GM23338 (cell line): ENCODE measurements at regions not wholly inside any gene's neighbourhood (a gene's known extent, or its start where the extent isn't known, plus 50 kb on each side); places are given as distances from the start of the nearest gene placed in this dataset.

ENCODE experiments used
- ATAC-seq: fragments of 200-7000 bp; cut with Tn5 transposase; 3 replicates; pipeline ENCODE4 v1.9.1; 2020
- DNase-seq: peaks from one replicate; pipeline ENCODE4 v3.0.0-alpha.2; 2015; ENCODE audit warnings: low spot score
- H2AFZ ChIP-seq: fragments of 200-600 bp; sonication (generic); 2 replicates; pipeline ENCODE4 v1.8.0; 2016; ENCODE audit warnings: antibody characterized with exemption, mild to moderate bottlenecking, moderate library complexity
- H3F3A ChIP-seq: fragments of 200-600 bp; sonication (generic); replicated peaks from 2 replicates; pipeline ENCODE4 v1.8.0; 2017; ENCODE audit warnings: antibody characterized with exemption, mixed run types, low read depth
- H3K27ac ChIP-seq: fragments of 200-600 bp; sonication (generic); 2 replicates; pipeline ENCODE4 v1.6.1; 2016; ENCODE audit warnings: low read depth
- H3K27me3 ChIP-seq: fragments of 200-600 bp; sonication (generic); 2 replicates; pipeline ENCODE4 v1.8.0; 2016; ENCODE audit warnings: mild to moderate bottlenecking, mixed run types, moderate library complexity; ENCODE audit not compliant: insufficient read depth
- H3K36me3 ChIP-seq: fragments of 200-600 bp; sonication (generic); 2 replicates; pipeline ENCODE4 v1.8.0; 2016; ENCODE audit warnings: mild to moderate bottlenecking; ENCODE audit not compliant: insufficient read depth
- H3K4me1 ChIP-seq: fragments of 200-600 bp; sonication (generic); 2 replicates; pipeline ENCODE4 v1.8.0; 2016; ENCODE audit warnings: mild to moderate bottlenecking, moderate library complexity; ENCODE audit not compliant: insufficient read depth
- H3K4me2 ChIP-seq: fragments of 200-600 bp; sonication (generic); 2 replicates; pipeline ENCODE4 v1.7.1; 2017; ENCODE audit warnings: mixed run types
- H3K4me3 ChIP-seq: fragments of 200-600 bp; sonication (generic); 2 replicates; pipeline ENCODE4 v1.6.1; 2016; ENCODE audit warnings: mixed run types
- H3K79me2 ChIP-seq: fragments of 200-600 bp; sonication (generic); replicated peaks from 2 replicates; pipeline ENCODE4 v1.8.0; 2017; ENCODE audit warnings: mild to moderate bottlenecking; ENCODE audit not compliant: insufficient read depth
- H3K9me2 ChIP-seq: fragments of 200-600 bp; sonication (generic); 2 replicates; pipeline ENCODE4 v1.8.0; 2017; ENCODE audit not compliant: insufficient read depth
- H4K20me1 ChIP-seq: fragments of 200-600 bp; sonication (generic); replicated peaks from 2 replicates; pipeline ENCODE4 v1.8.0; 2017; ENCODE audit warnings: mild to moderate bottlenecking; ENCODE audit not compliant: insufficient read depth
- H3K27ac Mint-ChIP-seq: 2 replicates; pipeline ENCODE4 v1.8.0; 2020; ENCODE audit warnings: inconsistent platforms, mild to moderate bottlenecking, moderate library complexity, mixed read lengths
- H3K27me3 Mint-ChIP-seq: 3 replicates; pipeline ENCODE4 v1.8.0; 2022; ENCODE audit warnings: low read depth, mild to moderate bottlenecking, moderate library complexity, mixed read lengths, inconsistent platforms; ENCODE audit not compliant: insufficient read depth, poor library complexity
- H3K36me3 Mint-ChIP-seq: 3 replicates; pipeline ENCODE4 v1.8.0; 2021; ENCODE audit warnings: low read depth, mild to moderate bottlenecking, inconsistent platforms, moderate library complexity, mixed read lengths
- H3K4me1 Mint-ChIP-seq: 3 replicates; pipeline ENCODE4 v1.8.0; 2020; ENCODE audit warnings: mild to moderate bottlenecking, inconsistent platforms, mixed read lengths
- H3K4me3 Mint-ChIP-seq: 3 replicates; pipeline ENCODE4 v1.8.0; 2021; ENCODE audit warnings: moderate library complexity, mild to moderate bottlenecking, inconsistent platforms, mixed read lengths
- H3K9me3 Mint-ChIP-seq: 3 replicates; pipeline ENCODE4 v1.8.0; 2020; ENCODE audit warnings: moderate library complexity, mild to moderate bottlenecking, inconsistent platforms, mixed read lengths
- CREB1 ChIP-seq: fragments of 250-450 bp; sonication (Bioruptor Pico); IDR thresholded peaks from 2 replicates; pipeline ENCODE4 v1.5.0; 2020; ENCODE audit warnings: low read depth, mild to moderate bottlenecking, moderate library complexity
- CTCF ChIP-seq, 2 experiments: fragments of 200-600 bp in 1 of 2; sonication (generic) in 1 of 2; conservative IDR thresholded peaks; 2 replicates each; pipeline versions ENCODE4 v1.5.1 to v1.6.1; 2016 to 2017; ENCODE audit warnings: antibody characterized with exemption in 2 of 2, low read depth in 2 of 2, mild to moderate bottlenecking in 2 of 2, moderate library complexity in 1 of 2
- ETS1 ChIP-seq: IDR thresholded peaks from 2 replicates; pipeline ENCODE4 v1.6.1; 2016; ENCODE audit warnings: antibody characterized with exemption
- EZH2phosphoT487 ChIP-seq: fragments of 200-600 bp; sonication (generic); IDR thresholded peaks from one replicate; pipeline ENCODE4 v1.8.1; 2018; ENCODE audit warnings: antibody characterized with exemption; ENCODE audit not compliant: unreplicated experiment
- JUNB ChIP-seq: IDR thresholded peaks from one replicate; pipeline ENCODE4 v1.6.1; 2016; ENCODE audit warnings: antibody characterized with exemption; ENCODE audit not compliant: unreplicated experiment
- NANOG ChIP-seq: IDR thresholded peaks from 2 replicates; pipeline ENCODE4 v1.6.1; 2016; ENCODE audit warnings: antibody characterized with exemption, borderline replicate concordance
- POLR2AphosphoS5 ChIP-seq: IDR thresholded peaks from 2 replicates; pipeline ENCODE4 v1.6.1; 2016; ENCODE audit warnings: antibody characterized with exemption, low read depth
- REST ChIP-seq: IDR thresholded peaks from one replicate; pipeline ENCODE4 v1.6.1; 2018; ENCODE audit warnings: antibody characterized with exemption; ENCODE audit not compliant: unreplicated experiment
- STAT1 ChIP-seq: IDR thresholded peaks from one replicate; pipeline ENCODE4 v1.6.1; 2016; ENCODE audit warnings: antibody characterized with exemption; ENCODE audit not compliant: unreplicated experiment
- ZNF114 ChIP-seq: fragments of 250-450 bp; sonication (Bioruptor Pico); IDR thresholded peaks from 2 replicates; pipeline ENCODE4 v1.5.0; 2020; ENCODE audit warnings: mild to moderate bottlenecking, moderate library complexity
- ZNF331 ChIP-seq: fragments of 250-450 bp; sonication (Bioruptor Pico); IDR thresholded peaks from 2 replicates; pipeline ENCODE4 v1.5.0; 2020; ENCODE audit warnings: low read depth, mild to moderate bottlenecking, moderate library complexity

DNA sequence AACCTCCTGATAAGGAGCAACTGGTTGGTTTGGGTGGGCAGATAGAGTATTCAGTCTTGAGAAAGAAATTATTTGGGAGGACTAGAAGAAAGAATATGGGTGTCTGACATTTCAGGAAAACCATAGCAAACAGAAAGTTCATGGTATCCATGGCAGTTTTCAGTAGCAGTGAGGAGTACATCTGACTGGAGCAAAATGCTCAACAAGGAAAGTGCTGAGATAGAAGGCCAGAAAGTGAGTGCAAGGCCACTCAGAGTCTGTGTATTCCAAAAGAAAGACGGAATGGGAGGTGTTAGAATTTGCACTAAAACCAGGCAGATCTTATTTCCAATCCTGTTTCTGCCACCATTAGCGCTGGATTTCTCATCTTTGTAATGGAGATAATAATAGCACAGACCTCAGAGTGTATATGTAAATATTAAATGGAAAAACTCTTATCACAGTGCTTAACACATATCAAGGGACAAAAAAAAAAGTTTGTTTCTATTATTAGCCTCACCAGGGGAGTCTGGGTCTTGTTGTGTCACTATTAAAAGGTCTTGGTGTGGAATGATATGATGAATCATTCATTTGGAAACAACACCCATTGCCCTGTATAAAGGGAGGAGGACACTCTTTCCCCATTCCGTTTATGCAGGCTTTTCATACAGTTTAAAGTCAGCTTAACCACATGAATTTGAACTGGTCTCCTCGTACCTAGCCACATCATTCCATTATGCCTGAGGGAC is 349.8 kb downstream of the IPO8 start (continued):
- no peak for TF ChIP-seq REST
- TF ChIP-seq ZNF331 (CRISPR knock-in tag): no peak
- TF ChIP-seq JUNB: no peak
- TF ChIP-seq CTCF (conservative IDR thresholded peaks at IDR 0.05; ENCODE audit: low read depth in 2 of 2): no peak
- TF ChIP-seq STAT1: no peak
- no peak for TF ChIP-seq ETS1
- no peak for TF ChIP-seq ZNF114 (CRISPR knock-in tag)
- no peak for TF ChIP-seq POLR2AphosphoS5

- Mint-ChIP-seq H3K4me1 (peaks cover 20% of the 10 kb centered on the region; the same call in 2 of the 3 replicates), H3K9me3 (no peaks in the 10 kb centered on the region; the same call in 2 of the 3 replicates), H3K36me3 (no peaks in the 10 kb centered on the region; the same call in 2 of the 3 replicates), H3K27me3 (no peaks in the 10 kb centered on the region), H3K4me3 (no peak overlapping the region), H3K27ac (no peak overlapping the region)
- H3K9me2 ChIP-seq: peaks cover 17% of the 10 kb centered on the region
- no peak overlapping the region for H2AFZ ChIP-seq
- peak overlapping the region; percentile 68 for H3K4me2 ChIP-seq
- no peaks in the 10 kb centered on the region for H4K20me1 ChIP-seq
- DNase-seq (no peak), ATAC-seq (no peak)
- no peaks in the 10 kb centered on the region for H3K27me3 ChIP-seq
- TF ChIP-seq REST: no peak
- no peak for TF ChIP-seq ZNF114 (CRISPR knock-in tag)
- no peak for TF ChIP-seq CTCF (conservative IDR thresholded peaks at IDR 0.05; ENCODE audit: low read depth in 2 of 2)
- no peak for TF ChIP-seq ETS1
- no peak for TF ChIP-seq EZH2phosphoT487
- TF ChIP-seq CREB1 (CRISPR knock-in tag): no peak
- TF ChIP-seq NANOG: peak; percentile 83
- no peak for TF ChIP-seq STAT1
- no peak for TF ChIP-seq JUNB
- H3K36me3 ChIP-seq: no peaks in the 10 kb centered on the region
- peaks cover 8% of the 10 kb centered on the region for H3K4me1 ChIP-seq
- H3K79me2 ChIP-seq: no peaks in the 10 kb centered on the region
- peak overlapping the region; percentile 81 for H3K27ac ChIP-seq
- no peak overlapping the region for H3K4me3 ChIP-seq
- no peaks in the 10 kb centered on the region; the same call in 1 of the 2 replicates for H3F3A ChIP-seq
Measured at GRCh38 chr12:30330565-30330964, 365.1 kb downstream of the IPO8 start.
